ENCODE measurements at regions not wholly inside any gene's neighbourhood (a gene's known extent, or its start where the extent isn't known, plus 50 kb on each side); places are given as distances from the start of the nearest gene placed in this dataset.

GRCh38 chr3:79896086-79896485 lies 128.3 kb upstream of the ROBO1 start:
- H3K27me3 ChIP-seq (ENCODE audit: control insufficient read depth, insufficient read depth, low read length) = no peaks in the 10 kb centered on the region
- H3K4me3 ChIP-seq (ENCODE audit: low read length) = no peak overlapping the region
- H3K9ac ChIP-seq (ENCODE audit: low read depth, low read length) = no peak overlapping the region
- no peak overlapping the region for H3K4me2 ChIP-seq (ENCODE audit: low read length)
- no peaks in the 10 kb centered on the region for H3K36me3 ChIP-seq (ENCODE audit: insufficient read depth, low read length)
- no peaks in the 10 kb centered on the region for H3K4me1 ChIP-seq (ENCODE audit: control insufficient read depth, insufficient read depth, low read length)
- H3K9me3 ChIP-seq (replicated peaks; ENCODE audit: low read length) = no peaks in the 10 kb centered on the region

- Histone ChIP-seq H3K9ac (ENCODE audit: low read depth, low read length) (no peak overlapping the region), H3K4me2 (ENCODE audit: low read length) (no peak overlapping the region), H3K36me3 (ENCODE audit: insufficient read depth, low read length) (no peaks in the 10 kb centered on the region), H3K4me1 (ENCODE audit: control insufficient read depth, insufficient read depth, low read length) (no peaks in the 10 kb centered on the region), H3K4me3 (ENCODE audit: low read length) (no peak overlapping the region), H3K27me3 (ENCODE audit: control insufficient read depth, insufficient read depth, low read length) (no peaks in the 10 kb centered on the region), H3K9me3 (replicated peaks; ENCODE audit: low read length) (peaks cover 3% of the 10 kb centered on the region)
These were observed 119.4 kb upstream of the ROBO1 start for GRCh38 chr3:79887213-79887612.

- H3K4me1 ChIP-seq (ENCODE audit: control insufficient read depth, insufficient read depth, low read length) = no peaks in the 10 kb centered on the region
- H3K9me3 ChIP-seq (replicated peaks; ENCODE audit: low read length) = peaks cover 3% of the 10 kb centered on the region
- no peak overlapping the region for H3K4me2 ChIP-seq (ENCODE audit: low read length)
- H3K27me3 ChIP-seq (ENCODE audit: control insufficient read depth, insufficient read depth, low read length) = no peaks in the 10 kb centered on the region
- H3K4me3 ChIP-seq (ENCODE audit: low read length) = no peak overlapping the region
- no peak overlapping the region for H3K9ac ChIP-seq (ENCODE audit: low read depth, low read length)
- H3K36me3 ChIP-seq (ENCODE audit: insufficient read depth, low read length) = no peaks in the 10 kb centered on the region
These were observed 118.4 kb upstream of the ROBO1 start for GRCh38 chr3:79886204-79886603.

DNA sequence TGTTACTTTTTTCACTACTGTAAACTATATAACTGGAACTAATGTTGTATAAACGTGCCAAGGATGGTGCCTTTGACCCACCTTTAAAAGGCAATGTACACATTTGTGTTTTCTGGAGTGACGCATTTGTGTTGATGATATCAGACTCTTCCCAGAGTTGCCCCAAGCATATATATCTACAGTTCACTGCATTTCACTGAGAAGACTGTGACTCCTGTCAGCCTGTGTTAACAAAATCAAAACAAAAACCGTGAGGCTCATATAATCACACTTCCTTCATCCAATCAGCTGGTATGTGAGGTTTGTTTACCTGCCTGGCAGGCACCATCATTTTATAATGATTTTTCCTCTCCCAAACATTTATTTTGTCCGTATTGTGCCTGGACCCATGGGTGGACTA lies 117.6 kb upstream of the ROBO1 start:
- Histone ChIP-seq H3K4me2 (ENCODE audit: low read length) (no peak overlapping the region), H3K9ac (ENCODE audit: low read depth, low read length) (no peak overlapping the region), H3K4me1 (ENCODE audit: control insufficient read depth, insufficient read depth, low read length) (no peaks in the 10 kb centered on the region), H3K36me3 (ENCODE audit: insufficient read depth, low read length) (no peaks in the 10 kb centered on the region), H3K9me3 (replicated peaks; ENCODE audit: low read length) (peaks cover 3% of the 10 kb centered on the region), H3K27me3 (ENCODE audit: control insufficient read depth, insufficient read depth, low read length) (no peaks in the 10 kb centered on the region), H3K4me3 (ENCODE audit: low read length) (no peak overlapping the region)

GRCh38 chr3:79884354-79884753 lies 116.6 kb upstream of the ROBO1 start:
- Histone ChIP-seq H3K4me3 (ENCODE audit: low read length) (no peak overlapping the region), H3K9me3 (replicated peaks; ENCODE audit: low read length) (no peaks in the 10 kb centered on the region), H3K36me3 (ENCODE audit: insufficient read depth, low read length) (no peaks in the 10 kb centered on the region), H3K9ac (ENCODE audit: low read depth, low read length) (no peak overlapping the region), H3K4me2 (ENCODE audit: low read length) (no peak overlapping the region), H3K4me1 (ENCODE audit: control insufficient read depth, insufficient read depth, low read length) (no peaks in the 10 kb centered on the region), H3K27me3 (ENCODE audit: control insufficient read depth, insufficient read depth, low read length) (no peaks in the 10 kb centered on the region)

GRCh38 chr3:79881431-79881830 lies 113.6 kb upstream of the ROBO1 start:
- Histone ChIP-seq H3K9ac (ENCODE audit: low read depth, low read length) (no peak overlapping the region), H3K4me2 (ENCODE audit: low read length) (no peak overlapping the region), H3K9me3 (replicated peaks; ENCODE audit: low read length) (no peaks in the 10 kb centered on the region), H3K27me3 (ENCODE audit: control insufficient read depth, insufficient read depth, low read length) (no peaks in the 10 kb centered on the region), H3K4me3 (ENCODE audit: low read length) (no peak overlapping the region), H3K4me1 (ENCODE audit: control insufficient read depth, insufficient read depth, low read length) (no peaks in the 10 kb centered on the region), H3K36me3 (ENCODE audit: insufficient read depth, low read length) (no peaks in the 10 kb centered on the region)

GRCh38 chr3:79878708-79879107 lies 110.9 kb upstream of the ROBO1 start:
- no peak overlapping the region for H3K4me3 ChIP-seq (ENCODE audit: low read length)

DNA sequence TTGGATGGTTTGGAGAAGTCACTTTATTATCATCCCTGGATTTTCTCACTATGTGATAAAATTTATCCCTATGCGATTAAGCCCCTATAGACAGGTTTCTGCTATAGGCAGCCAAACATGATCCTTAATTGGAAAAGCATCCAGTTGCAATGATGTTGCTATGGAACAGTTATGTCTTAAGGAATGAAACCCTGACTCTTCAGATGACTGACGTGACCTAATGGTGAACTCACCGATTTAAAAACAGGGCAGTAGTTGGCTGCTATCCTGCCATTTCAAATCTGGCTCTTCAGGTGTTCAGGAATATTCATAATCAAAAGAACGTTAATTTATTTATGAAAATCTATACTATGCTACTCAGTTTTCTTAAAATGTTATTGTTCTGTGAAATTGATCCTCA lies 106.8 kb upstream of the ROBO1 start:
- Histone ChIP-seq H3K9me3 (replicated peaks; ENCODE audit: low read length) (peaks cover 5% of the 10 kb centered on the region), H3K4me3 (ENCODE audit: low read length) (no peak overlapping the region), H3K4me2 (ENCODE audit: low read length) (no peak overlapping the region), H3K36me3 (ENCODE audit: insufficient read depth, low read length) (no peaks in the 10 kb centered on the region), H3K9ac (ENCODE audit: low read depth, low read length) (no peak overlapping the region), H3K4me1 (ENCODE audit: control insufficient read depth, insufficient read depth, low read length) (no peaks in the 10 kb centered on the region), H3K27me3 (ENCODE audit: control insufficient read depth, insufficient read depth, low read length) (no peaks in the 10 kb centered on the region)

More at GRCh38 chr3:79878708-79879107, 110.9 kb upstream of the ROBO1 start:
- no peaks in the 10 kb centered on the region for H3K4me1 ChIP-seq (ENCODE audit: control insufficient read depth, insufficient read depth, low read length)
- no peaks in the 10 kb centered on the region for H3K36me3 ChIP-seq (ENCODE audit: insufficient read depth, low read length)
- H3K4me2 ChIP-seq (ENCODE audit: low read length) = no peak overlapping the region
- no peaks in the 10 kb centered on the region for H3K27me3 ChIP-seq (ENCODE audit: control insufficient read depth, insufficient read depth, low read length)
- no peaks in the 10 kb centered on the region for H3K9me3 ChIP-seq (replicated peaks; ENCODE audit: low read length)
- H3K9ac ChIP-seq (ENCODE audit: low read depth, low read length) = no peak overlapping the region

DNA sequence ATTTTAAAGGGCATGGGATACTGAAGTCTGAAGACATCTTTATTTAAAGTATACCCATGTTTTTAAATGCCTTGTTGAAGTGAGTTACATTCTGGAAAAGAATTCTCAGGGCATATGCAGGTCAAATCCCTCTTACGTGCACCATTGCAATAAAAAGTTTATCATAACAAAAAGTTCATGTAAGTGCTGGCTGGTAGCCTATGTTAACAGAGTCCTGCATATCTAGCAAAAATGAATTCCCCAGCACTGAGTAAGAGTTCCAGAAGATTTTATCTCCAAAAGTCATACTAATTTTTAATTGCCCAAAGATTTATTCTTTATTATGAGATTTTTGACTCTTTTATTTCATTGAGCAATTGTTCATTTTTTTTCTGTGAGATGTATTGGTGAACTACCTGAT lies 104.7 kb upstream of the ROBO1 start:
- Histone ChIP-seq H3K4me3 (ENCODE audit: low read length) (no peak overlapping the region), H3K27me3 (ENCODE audit: control insufficient read depth, insufficient read depth, low read length) (no peaks in the 10 kb centered on the region), H3K4me2 (ENCODE audit: low read length) (no peak overlapping the region), H3K9ac (ENCODE audit: low read depth, low read length) (no peak overlapping the region), H3K36me3 (ENCODE audit: insufficient read depth, low read length) (no peaks in the 10 kb centered on the region), H3K4me1 (ENCODE audit: control insufficient read depth, insufficient read depth, low read length) (no peaks in the 10 kb centered on the region), H3K9me3 (replicated peaks; ENCODE audit: low read length) (peaks cover 5% of the 10 kb centered on the region)

DNA sequence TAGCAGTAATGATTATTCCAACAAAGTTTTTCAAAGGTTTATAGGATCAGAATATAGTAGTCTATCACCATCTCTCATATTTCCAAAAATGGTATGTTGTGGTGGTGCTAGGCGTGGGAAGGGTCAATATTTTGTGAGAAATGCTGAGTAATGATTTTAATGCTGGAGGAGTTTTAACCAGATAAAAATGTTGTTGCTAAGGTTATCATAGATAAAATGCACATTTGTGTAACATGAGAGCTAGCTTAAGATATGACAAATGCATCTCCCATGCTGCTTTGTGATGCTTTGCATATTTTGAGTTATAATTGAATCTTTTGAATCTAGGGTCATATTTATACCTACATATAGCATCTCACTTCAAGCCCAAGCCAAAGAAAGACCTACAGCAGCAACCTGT lies 103.9 kb upstream of the ROBO1 start:
- H3K9ac ChIP-seq (ENCODE audit: low read depth, low read length) = no peak overlapping the region
- H3K9me3 ChIP-seq (replicated peaks; ENCODE audit: low read length) = peaks cover 5% of the 10 kb centered on the region
- no peak overlapping the region for H3K4me2 ChIP-seq (ENCODE audit: low read length)
- H3K4me3 ChIP-seq (ENCODE audit: low read length) = no peak overlapping the region
- H3K4me1 ChIP-seq (ENCODE audit: control insufficient read depth, insufficient read depth, low read length) = no peaks in the 10 kb centered on the region
- no peaks in the 10 kb centered on the region for H3K27me3 ChIP-seq (ENCODE audit: control insufficient read depth, insufficient read depth, low read length)
- H3K36me3 ChIP-seq (ENCODE audit: insufficient read depth, low read length) = no peaks in the 10 kb centered on the region

GRCh38 chr3:79870313-79870620 lies 102.5 kb upstream of the ROBO1 start:
- Histone ChIP-seq H3K4me3 (ENCODE audit: low read length) (no peak overlapping the region), H3K27me3 (ENCODE audit: control insufficient read depth, insufficient read depth, low read length) (no peaks in the 10 kb centered on the region), H3K9me3 (replicated peaks; ENCODE audit: low read length) (peaks cover 5% of the 10 kb centered on the region), H3K4me1 (ENCODE audit: control insufficient read depth, insufficient read depth, low read length) (no peaks in the 10 kb centered on the region), H3K9ac (ENCODE audit: low read depth, low read length) (no peak overlapping the region), H3K4me2 (ENCODE audit: low read length) (no peak overlapping the region), H3K36me3 (ENCODE audit: insufficient read depth, low read length) (no peaks in the 10 kb centered on the region)

- Histone ChIP-seq H3K4me3 (ENCODE audit: low read length) (no peak overlapping the region), H3K36me3 (ENCODE audit: insufficient read depth, low read length) (no peaks in the 10 kb centered on the region), H3K9ac (ENCODE audit: low read depth, low read length) (no peak overlapping the region), H3K27me3 (ENCODE audit: control insufficient read depth, insufficient read depth, low read length) (no peaks in the 10 kb centered on the region), H3K4me1 (ENCODE audit: control insufficient read depth, insufficient read depth, low read length) (no peaks in the 10 kb centered on the region), H3K4me2 (ENCODE audit: low read length) (no peak overlapping the region), H3K9me3 (replicated peaks; ENCODE audit: low read length) (peaks cover 5% of the 10 kb centered on the region)
These were observed 101.9 kb upstream of the ROBO1 start for GRCh38 chr3:79869461-79870312.

Data from skeletal muscle satellite cell (primary cell).